ENCODE measurements at regions not wholly inside any gene's neighbourhood (a gene's known extent, or its start where the extent isn't known, plus 50 kb on each side); places are given as distances from the start of the nearest gene placed in this dataset.
A peak's percentile ranks its signal among the peaks of the same experiment; 100 is the strongest.

- Histone ChIP-seq H3K4me3 (ENCODE audit: low read depth in 2 of 2, low read length in 2 of 2) (no peak overlapping the region), H3K4me1 (ENCODE audit: control insufficient read depth, insufficient read depth, low read length) (peaks cover 21% of the 10 kb centered on the region), H3K36me3 (ENCODE audit: control insufficient read depth, insufficient read depth, low read length) (no peaks in the 10 kb centered on the region), H3K27me3 (ENCODE audit: control insufficient read depth, insufficient read depth, low read length) (no peaks in the 10 kb centered on the region), H3K27ac (ENCODE audit: low read length) (peak overlapping the region; percentile 1; the same call in 1 of the 2 replicates), H3K9me3 (ENCODE audit: control insufficient read depth, insufficient read depth, low read depth, low read length) (no peaks in the 10 kb centered on the region)
- no TSS peak for BruUV-seq (replicated peaks)
- DNase-seq (ENCODE audit: low read depth, low spot score) (no peak), ATAC-seq (no peak)
- CTCF ChIA-PET, result no interaction called here
- POLR2A ChIA-PET, result no interaction called here
- intact Hi-C loops (cut with micrococcal nuclease; ENCODE audit: unreplicated experiment) (no loop called here), in situ Hi-C loops (cut with HindIII; ENCODE audit: low pct_unique_long_range_greater_than_20kb, low sequenced_read_pairs) (no loop called here)
- TF ChIP-seq SIN3A (IDR thresholded peaks at IDR 0.05; ENCODE audit: borderline replicate concordance, insufficient read depth, low read depth, low read length) (no peak), TCF7L2 (IDR thresholded peaks at IDR 0.05; ENCODE audit: low read depth, low read length) (no peak), CTCF (IDR thresholded peaks at IDR 0.05) (no peak), REST (IDR thresholded peaks at IDR 0.05; ENCODE audit: insufficient read depth in 1 of 2, low read depth in 2 of 2, low read length in 1 of 2) (no peak), POLR2AphosphoS5 (IDR thresholded peaks at IDR 0.05; ENCODE audit: low read depth, low read length) (no peak)
These were observed 49.9 kb upstream of the ADGRF1 start for GRCh38 chr6:47091886-47092668.
